GM18867 (cell line): ENCODE measurements at regions not wholly inside any gene's neighbourhood (a gene's known extent, or its start where the extent isn't known, plus 50 kb on each side); places are given as distances from the start of the nearest gene placed in this dataset.

Source experiments
- ATAC-seq: cut with Tn5 transposase; IDR thresholded peaks from one replicate; pipeline ENCODE4 v1.9.1; 2021; ENCODE audit warnings: mild to moderate bottlenecking, moderate library complexity; ENCODE audit not compliant: unreplicated experiment

DNA sequence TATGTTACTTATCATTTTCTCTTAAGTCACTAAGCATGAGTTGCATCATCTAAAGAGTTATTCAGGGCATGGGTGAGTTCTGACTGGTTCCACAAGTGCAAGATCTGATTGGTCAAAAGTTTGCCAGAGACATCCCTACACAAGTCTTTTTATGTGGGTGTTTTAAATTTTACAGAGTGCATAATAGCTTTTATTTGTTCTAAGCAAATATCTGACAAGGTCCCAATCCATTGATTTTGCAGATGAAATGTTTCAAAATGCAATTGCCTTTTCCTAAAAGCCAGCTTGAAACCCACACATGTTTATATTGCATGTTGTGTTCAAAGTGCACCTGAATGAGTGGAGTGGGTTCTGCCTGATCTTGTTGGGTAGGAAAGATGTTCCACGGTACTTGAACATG lies 101.7 kb upstream of the PAX6 start:
- no peak for ATAC-seq

DNA sequence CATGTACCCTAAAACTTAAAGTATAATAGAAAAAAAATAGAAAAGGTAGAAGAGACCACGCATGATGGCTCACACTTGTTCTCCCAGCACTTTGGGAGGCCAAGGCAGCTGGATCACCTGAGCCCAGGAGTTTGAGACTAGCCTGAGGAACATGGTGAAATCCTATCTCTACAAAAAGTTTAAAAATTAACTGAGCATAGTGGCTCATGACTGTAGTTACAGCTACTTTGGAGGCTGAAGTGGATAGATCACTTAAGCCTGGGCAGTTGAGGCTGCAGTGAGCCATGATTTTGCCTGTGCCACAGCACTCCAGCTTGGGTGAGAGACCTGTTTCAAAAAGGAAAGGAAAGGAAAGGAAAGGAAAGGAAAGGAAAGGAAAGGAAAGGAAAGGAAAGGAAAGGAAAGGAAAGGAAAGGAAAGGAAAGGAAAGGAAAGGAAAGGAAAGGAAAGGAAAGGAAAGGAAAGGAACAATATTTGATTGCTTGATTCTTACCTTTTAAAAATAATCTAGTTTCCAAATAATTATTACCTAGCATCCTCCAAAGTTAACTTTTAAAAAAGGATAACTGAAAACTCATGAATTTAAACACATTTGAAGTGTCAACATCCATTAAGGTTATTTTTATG lies 99.9 kb upstream of the PAX6 start:
- ATAC-seq = no peak

DNA sequence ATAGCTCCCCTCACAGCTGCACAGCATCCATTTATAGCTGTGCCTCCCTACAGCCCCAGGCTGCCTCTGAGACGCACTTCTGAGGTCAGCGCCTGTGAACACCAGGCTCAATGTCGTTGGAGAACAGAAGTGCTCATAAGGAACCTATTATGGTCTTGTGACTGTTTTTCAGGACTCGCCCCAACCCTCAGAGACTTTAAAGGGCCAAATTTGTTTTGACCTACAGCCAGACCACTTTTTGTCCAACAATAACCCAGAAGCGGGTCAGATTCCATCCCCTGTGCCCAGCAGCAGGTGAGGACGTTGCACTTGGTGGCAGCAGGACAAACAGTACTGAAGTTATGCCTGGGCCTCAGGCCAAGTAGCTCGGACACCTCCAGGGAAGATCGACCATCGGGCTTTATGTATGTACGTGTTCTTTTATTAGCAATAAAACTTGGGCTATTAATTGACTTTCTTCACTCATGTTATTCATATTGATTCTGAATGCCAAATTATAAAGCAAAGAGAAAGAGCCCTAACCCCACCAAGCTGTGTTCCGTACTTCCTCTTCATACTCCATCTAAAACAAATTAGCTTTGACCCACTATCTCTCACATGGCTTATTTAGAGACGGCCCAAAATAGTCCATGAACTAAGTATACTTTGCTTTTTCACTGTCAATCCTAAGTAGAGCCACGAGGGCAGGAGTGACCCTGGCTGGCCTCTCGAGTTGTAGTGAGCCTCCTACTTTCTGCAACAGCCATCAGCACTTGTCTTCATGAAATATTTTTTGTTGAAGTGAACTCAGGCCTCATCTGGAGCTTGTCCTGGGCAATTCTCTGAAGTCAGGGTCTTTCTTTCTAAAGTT lies 92.3 kb upstream of the PAX6 start:
- ATAC-seq = no peak

DNA sequence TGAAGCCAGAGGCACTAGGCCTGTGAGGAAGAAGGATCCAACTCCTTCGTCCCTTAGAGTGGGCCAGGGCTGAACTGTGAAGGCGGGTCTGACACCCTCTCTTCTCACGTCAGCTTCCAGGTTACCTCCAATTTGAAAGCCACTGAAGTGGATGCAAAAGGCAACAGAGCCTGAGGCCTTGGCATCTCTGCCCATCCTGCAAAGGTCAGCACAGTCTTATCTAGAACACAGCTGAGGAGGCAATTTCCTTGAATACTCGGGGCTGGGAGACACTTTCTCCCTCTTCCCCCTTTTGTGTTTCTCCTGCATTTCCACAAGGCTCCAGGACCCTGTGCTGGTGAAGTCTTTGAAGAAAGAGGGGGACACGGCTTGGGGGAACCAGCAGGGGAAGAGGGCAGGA lies 91.6 kb upstream of the PAX6 start:
- ATAC-seq = no peak

DNA sequence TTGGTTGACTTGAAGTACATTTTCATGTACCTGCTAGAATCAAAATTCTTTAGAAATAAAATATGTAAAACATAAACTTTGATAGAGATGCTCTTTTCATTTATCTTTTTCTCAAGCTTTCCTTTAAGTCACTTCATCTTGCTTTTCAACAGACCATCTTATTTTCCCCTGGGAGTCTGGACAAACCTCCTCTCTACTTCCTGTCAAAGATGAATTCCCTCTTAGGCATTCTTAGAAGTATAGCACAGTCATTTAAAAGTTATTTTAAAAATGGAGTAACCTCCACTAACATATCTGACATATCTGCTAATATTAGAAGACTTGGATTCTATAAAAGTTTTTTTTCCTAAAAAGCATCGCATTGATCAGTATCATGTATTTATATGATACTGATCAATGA lies 84.8 kb upstream of the PAX6 start:
- ATAC-seq = no peak

DNA sequence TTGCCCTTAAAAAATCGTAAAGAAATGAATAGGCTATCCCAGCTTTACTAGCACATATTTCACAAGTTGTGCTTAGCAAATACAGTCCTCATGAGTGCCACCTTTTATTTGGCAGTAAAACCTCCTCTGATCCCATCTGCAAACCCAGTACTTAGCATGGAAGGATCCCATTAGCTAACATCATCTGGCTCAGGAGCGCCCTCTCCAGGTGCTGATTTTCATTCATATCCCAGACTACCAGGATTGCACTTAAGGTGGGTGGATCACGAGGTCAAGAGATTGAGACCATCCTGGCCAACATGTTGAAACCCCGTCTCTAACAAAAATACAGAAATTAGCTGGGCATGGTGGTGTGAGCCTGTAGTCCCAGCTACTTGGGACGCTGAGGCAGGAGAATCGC lies 76.1 kb upstream of the PAX6 start:
- ATAC-seq = no peak

DNA sequence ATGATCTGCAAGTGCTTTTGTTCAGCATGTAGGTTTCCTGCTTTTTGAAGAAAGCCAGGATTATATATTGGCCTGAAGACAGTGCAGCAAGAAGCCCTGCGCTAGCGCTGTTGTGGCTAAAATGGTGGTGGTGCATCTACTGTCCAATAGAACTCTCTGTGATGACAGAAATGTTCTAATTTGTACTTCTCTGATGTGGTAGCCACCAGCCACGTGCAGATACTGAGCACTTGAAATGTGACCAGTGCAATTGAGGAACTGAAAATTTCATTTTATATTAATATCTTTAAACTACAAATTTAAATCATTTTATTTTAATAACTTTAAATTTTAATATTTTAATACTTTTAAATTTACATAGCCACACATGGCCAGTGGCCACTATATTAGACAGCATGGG lies 73.0 kb upstream of the PAX6 start:
- ATAC-seq = no peak

DNA sequence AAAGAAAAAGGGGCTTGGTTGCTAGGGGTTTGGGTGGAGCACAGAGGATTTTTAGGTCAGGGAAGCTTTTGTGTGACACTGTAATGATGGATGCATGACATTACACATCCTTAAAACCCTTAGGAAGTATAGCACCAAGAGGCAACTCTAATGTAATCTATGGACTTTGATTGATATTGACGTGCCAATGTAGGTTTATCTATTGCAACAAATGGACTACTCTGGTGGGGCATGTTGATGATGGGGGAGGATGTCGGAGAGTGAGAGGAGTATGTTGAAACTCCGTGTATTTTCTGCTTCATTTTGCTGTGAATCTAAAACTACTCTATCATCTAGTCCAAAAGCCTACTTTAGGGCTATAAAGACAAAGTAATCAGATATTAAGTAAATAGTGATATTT lies 72.3 kb upstream of the PAX6 start:
- ATAC-seq = no peak

DNA sequence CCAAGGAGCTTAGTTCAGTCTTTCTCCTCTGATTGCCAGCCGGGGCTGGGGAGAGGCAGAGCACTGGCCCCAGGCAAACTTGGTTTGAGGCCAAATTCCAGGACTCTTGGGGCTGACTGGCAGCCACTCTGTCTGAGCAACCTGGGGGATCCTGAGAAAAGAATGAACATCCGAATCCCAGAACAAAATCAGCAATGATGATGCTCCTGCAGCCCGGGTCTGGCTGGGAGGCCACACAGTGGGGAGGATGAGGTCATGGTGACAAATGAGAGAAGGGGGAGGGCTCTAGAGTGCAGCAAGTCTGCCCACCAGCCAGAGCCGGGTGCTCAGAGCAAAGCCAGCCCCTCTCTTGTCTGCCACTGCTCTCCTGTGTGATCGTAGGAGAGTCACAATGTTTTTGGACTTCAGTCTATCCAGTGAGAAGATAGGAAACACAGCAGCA lies 71.8 kb upstream of the PAX6 start:
- ATAC-seq = no peak

DNA sequence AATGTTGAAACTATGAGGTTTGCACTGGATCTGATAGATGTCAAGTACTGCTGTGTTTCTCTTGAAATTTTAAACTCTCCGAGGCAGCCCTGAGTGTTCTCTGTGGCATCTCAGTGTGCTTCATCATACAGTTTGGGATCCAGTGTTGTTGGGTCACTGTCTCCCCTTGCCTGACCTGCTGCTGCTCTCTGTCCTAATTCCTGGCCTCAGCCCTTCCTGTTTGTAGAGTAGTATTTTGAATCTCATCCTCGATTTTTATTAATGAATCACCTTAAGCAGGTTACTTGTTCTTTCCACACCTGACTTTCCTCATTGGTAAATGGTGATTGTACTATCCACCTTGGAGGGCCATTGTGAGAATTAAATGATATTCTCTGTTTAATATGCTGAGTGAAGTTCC lies 70.7 kb upstream of the PAX6 start:
- no peak for ATAC-seq

DNA sequence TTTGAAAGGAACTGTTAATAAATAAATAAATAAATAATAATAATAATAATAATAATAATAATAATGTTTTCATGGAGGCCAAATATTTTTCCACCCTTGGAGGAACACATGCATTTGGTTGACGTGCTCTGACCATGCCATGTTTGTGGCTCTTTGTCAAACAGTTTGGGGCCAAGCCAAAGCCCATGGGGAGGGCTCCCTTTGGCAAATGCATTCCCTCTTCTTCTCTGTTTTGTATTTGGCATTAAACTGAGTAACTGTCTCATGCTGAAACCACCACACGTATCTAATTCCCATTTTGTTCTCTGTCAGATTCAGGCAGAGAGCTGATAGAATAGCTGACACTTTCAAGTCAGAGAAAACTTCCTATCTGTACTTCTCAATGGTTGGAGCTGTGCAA lies 68.6 kb upstream of the PAX6 start:
- no peak for ATAC-seq

DNA sequence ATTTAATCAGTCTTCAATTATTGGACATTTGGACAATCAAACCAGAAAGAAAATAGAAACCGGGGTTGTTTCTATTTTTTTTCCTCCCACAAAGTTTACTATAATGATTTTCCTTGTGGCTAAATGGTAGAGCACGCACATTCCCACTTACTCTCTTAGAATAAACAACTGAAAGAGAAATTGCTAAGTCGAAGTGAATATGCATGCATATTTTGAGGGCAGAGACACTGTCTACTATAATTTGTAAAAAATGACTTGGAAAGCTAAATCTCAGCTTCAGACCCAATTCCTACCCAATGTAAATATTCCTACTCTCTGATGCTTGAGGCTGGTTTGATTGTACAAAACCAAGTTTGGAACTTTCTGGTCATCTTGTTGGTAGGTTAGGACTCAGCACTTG lies 66.7 kb upstream of the PAX6 start:
- no peak for ATAC-seq

DNA sequence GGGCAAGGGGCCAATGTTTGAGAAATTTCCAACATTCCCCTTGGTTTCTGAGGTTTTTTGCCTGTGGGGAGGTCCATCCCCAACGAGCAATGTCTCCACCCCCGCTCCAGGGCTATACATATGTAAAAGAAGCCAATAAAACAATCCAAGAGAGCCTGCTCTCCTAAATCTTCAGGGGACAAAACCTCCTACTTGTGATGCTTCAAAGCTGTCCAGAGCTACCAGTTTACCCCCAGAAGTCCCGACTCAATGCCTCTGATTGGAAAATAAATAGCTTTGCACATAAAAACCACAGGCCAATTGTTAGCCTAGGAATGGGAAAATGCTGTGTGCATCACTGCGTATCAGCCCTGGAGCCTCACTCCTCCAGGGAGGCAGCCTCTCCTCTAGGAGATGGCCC lies 66.0 kb upstream of the PAX6 start:
- no peak for ATAC-seq

DNA sequence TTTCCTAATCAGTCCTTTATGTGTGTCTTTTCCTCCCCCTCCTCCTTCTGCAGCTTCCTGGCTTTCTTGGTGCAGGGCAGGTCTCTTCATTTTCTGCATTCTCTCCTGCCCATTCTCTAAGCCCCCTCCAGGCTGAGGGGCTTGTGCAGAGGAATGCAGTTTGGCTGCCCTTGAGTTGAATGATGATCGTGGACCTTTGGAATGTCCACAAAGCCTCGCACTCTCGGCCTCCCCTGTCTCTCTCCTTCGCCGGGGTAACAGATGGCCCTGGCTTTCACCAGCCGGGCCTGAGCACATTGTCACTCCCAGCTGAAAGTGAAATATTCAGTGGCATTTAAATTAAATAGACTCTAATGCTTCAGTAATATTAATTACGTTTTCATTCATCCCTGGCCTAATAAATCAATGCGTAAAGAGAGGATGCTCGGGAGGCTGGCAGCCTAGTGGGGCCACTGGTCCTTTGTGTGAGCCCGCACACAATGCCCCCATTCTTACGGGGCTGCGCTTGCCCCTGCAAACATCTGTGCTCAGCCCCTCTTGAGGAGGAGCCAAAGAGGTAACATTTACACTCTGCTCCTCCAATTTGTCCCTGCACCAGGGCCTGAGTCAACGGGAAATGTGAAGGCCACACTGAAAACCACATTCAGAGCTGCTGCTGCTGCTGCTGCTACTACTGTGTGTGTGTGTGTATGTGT lies 64.9 kb upstream of the PAX6 start:
- no peak for ATAC-seq

DNA sequence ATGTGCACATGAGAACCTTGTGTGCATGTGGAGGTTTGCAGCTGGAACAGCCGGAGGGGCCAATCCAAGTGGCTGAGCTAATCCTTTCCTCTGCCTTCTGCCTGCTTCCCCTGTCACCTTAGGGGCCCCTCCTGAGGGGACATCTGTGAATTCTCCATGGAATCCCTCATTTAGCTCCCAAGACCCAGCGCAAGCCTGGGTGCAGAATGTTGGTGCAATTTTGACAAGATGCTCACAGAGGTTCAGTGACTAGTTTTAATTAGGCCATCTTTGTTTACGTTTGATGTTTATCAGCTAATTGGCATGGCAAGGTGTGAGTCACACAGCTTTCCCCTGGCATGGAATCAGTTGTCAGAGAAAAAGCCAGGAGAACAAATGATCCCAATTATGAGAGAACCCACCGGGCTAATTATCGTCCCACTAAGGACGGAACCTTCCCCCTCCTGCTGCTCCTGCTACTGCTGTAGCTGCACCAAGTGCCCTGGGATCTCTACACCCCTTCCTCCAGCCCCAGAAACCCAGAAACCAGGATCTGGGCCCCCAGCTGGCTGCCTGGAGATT lies 63.6 kb upstream of the PAX6 start:
- no peak for ATAC-seq

DNA sequence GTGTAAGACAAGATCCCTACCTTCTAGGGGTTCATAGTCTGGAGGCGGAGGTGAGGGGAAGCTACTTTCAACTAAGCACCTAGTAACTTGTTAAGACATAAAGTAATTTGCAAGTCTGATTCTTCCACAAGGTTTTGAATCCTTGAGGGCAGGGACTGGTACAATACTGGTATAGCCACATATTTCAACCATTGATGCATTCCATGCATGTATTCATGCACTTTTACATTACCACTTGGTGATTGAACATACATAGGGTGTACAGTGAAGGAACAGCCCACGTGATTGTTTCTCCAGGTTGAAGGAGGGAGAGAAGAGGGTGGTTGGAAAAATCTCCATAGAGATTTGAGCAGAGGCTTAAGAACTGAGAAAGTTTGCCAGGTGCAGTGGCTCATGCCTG lies 62.0 kb upstream of the PAX6 start:
- ATAC-seq = no peak

DNA sequence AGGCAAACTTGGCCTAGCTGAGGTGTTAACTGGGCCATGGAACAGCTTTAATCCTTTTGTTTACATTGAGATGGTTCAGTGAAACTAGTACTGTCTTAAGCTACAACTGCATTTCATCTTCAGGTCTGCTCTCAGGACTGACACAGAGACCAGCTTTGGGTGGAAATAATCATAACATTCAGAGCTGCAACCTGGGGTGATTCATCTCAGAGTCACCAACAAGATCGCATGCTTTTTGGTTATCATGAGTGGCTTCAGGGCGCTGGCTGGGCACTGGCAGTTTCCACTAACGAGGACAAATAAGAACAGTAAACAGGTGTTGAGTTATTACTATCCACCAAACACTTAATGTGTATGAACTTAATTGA lies 60.9 kb upstream of the PAX6 start:
- no peak for ATAC-seq

DNA sequence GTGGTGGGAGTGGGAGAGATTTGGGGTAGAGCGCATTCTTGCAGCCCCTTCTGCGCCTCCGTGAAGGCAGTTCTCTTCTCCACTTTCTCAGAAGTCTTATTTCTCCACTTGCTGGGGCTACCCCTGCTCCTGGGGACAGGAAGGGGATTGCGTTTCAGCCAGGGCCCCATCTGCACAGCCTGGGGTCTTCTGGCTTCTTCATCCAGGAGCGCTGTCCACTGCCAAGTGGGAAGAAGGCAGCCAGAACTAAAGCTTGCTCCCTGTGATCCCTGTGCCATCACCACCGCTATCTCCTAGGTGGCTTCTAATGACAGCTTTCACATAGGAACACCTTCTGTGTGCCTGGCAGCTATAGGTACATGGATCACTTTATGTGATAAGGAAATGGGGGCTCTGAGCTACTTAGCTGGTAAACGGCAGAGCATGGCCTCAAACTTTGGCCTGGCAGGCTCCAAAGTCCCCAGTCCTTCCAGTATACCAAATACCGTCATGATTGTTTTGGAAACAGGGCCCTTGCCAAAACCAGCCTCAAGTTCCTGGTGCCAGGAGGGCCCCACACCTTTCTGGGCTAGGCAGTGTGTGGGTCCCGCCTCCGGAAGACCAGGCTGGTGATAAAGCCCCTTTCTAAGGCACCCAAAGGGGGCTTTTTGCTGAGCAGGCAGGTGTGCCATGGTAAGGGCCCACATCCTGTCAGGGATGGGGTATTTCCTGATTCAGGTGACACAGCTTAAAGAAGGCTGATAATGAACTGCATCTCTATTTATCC lies 60.4 kb upstream of the PAX6 start:
- ATAC-seq = no peak

DNA sequence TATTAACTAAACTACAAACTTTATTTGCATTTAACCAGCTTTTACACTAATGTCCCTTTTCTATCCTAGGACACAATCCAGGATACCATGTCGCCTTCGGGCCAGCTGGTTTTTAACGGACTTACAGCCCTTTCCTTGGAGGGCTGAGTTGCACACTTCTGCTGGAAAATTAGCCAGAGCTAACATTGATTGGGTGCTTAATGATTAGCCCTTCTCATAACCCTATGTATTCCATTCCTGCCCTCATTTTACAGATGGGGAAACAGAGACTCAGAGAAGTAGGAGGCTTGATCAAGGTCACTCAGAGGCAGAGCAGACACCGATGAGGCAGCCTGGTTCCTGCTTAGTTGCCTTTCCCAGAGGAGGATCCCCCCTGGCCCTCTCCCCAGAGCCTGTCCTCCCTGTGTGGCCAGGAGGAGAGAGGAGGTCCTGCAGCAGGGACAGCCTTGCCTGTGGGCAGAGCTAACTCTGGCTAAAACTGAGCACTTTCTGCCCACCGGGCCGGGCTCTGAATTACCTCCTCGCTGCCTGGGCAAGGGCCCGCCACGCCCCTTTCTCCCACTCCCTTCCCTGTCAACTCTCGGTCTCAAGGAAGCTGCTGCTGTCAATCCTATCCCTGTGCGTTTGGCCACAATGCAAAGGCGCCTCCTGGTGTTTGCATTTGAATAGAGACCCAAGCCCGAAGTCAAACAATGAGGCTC lies 59.6 kb upstream of the PAX6 start:
- peak; percentile 58 for ATAC-seq

DNA sequence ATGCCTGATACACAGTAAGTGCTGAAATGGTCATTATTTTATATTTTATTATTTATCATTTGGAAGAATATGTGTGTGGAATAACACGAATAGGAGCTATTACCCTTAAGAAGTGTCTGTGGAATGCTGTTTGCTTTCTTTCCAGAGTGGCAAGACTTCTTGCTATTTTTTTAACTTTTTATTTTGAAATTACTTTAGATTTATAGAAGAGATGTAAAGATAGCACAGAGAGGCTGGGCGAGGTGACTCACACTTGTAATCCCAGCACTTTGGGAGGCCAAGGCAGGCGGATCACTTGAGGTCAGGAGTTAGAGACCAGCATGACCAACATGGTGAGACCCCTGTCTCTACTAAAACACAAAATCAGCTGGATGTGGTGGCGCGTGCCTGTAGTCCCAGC lies 58.9 kb upstream of the PAX6 start:
- no peak for ATAC-seq
